GM20000 (cell line): ENCODE measurements at regions not wholly inside any gene's neighbourhood (a gene's known extent, or its start where the extent isn't known, plus 50 kb on each side); places are given as distances from the start of the nearest gene placed in this dataset.

ENCODE experiments used
- DNase-seq: peaks from one replicate; pipeline ENCODE4 v3.0.0; 2012; ENCODE audit warnings: low spot score
- TF ChIP-seq, protein P1 (sequence below): IDR thresholded peaks from 2 replicates; pipeline ENCODE4 v1.5.1; 2012; ENCODE audit warnings: mild to moderate bottlenecking, control low read depth; ENCODE audit errors: extremely low read depth, missing control alignments

DNA sequence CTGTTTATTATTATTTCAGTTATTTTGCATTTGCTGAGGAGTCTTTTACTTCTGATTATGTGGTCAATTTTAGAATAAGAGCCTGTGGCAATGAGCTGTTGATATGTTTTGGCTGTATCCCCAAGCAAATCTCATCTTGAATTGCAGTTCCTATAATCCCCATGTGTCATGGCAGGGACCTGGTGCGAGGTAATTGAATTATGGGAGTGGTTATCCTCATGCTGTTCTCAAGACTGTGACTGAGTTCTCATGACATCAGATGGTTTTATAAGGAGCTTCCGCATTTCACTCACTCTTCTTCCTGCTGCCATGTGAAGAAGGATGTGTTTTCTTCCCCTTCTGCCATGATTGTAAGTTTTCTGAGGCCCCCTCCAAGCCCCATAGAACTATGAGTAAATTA is 114.9 kb upstream of the SLCO6A1 start:
- DNase-seq = no peak
- TF ChIP-seq, protein P1, sequence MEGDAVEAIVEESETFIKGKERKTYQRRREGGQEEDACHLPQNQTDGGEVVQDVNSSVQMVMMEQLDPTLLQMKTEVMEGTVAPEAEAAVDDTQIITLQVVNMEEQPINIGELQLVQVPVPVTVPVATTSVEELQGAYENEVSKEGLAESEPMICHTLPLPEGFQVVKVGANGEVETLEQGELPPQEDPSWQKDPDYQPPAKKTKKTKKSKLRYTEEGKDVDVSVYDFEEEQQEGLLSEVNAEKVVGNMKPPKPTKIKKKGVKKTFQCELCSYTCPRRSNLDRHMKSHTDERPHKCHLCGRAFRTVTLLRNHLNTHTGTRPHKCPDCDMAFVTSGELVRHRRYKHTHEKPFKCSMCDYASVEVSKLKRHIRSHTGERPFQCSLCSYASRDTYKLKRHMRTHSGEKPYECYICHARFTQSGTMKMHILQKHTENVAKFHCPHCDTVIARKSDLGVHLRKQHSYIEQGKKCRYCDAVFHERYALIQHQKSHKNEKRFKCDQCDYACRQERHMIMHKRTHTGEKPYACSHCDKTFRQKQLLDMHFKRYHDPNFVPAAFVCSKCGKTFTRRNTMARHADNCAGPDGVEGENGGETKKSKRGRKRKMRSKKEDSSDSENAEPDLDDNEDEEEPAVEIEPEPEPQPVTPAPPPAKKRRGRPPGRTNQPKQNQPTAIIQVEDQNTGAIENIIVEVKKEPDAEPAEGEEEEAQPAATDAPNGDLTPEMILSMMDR = no peak

DNA sequence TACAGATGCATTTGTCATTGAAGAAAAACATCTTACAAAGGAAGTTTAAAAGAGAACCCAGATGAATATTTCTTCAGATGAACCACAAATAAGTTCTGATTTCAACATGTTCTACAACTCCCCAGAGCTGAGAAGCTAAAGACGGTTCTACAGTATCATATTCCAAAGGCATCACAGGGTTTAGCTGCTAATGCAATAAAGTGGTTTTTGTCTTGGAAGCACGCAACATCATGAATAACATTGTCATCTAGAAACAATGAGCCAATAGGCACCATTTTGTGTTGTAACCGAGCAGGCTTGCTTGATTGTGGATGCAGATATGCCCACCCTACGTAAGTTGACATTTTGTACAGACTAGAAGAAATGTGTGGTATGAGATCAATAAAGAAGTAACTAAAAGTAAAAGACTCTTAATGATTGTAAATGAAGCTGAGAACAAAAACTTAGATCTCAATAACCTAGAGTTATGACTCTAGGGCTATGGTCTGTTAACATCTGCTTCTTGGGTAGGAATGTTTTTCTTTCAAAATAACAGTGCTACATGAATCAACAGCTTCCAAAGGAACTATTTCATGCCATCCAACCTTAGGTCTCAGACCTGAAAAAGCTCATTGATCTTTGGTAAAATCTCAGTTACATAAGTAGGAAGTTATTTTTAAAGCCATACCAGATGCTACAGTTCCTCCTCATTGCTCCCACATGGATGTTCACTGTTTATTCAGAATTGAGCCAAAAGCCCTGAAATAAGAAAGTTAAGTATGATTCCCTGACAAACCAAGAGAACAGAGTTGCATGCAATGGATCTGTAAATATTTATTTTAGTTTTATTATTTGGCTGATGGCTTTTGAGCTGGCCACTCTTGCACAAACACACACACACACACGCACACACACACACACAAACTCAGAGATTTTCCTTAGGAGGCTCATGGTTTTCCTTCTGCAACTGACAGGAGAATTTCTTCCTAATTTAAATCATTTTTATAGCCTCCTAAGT is 118.7 kb upstream of the SLCO6A1 start:
- DNase-seq = no peak
- TF ChIP-seq, protein P1 = no peak

DNA sequence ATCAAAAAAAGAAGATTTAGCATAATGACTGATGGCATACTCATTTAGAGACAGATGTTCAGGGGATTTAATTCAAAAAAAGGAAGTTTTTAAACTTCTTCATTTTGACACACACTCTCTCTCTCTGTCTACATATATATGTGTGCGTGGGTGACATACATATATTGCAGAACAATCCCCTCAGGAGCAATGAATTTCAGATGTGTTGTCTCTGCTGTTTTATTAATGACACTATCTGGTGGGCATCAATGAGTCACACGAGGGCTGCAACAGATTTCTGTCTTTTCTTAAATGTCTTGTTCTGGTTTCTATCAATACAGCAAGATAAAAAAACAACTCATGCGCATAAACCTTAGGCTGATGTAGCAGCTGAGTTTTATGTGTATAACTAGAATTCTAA is 123.5 kb upstream of the SLCO6A1 start:
- TF ChIP-seq, protein P1 = no peak
- DNase-seq = no peak

DNA sequence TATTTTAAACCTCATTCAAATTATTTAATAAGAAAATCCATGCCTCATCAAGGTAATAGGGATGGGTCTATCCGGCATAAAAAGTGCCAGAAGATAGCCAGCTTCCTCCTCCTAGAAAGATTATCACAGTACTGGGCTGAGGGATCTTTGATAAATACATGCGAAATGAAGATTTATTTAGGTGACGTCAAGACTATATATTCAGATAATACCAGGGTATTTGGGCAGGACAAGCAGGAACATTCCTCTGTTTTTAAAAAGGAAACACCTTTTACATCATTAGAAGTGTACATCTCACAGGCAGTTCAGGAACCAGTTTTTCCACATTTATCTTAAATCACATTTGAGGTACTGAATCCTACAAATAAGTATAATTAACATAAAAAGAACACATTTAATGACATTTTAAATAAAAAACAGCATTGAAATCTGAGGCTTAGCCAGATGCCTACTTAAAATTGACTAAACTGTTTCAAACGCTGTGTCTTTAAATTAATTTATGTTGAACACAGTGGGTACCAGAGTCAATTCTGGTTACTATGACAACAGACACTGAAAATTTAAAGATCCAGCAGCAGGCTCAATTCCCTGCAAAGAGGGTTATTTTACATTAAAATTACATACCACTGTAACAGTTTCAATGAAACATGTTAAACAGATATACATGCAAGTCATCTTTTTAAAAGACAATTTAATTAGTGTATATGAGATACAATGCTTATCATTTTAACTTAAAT is 124.7 kb upstream of the SLCO6A1 start:
- TF ChIP-seq, protein P1 = no peak
- DNase-seq = no peak

DNA sequence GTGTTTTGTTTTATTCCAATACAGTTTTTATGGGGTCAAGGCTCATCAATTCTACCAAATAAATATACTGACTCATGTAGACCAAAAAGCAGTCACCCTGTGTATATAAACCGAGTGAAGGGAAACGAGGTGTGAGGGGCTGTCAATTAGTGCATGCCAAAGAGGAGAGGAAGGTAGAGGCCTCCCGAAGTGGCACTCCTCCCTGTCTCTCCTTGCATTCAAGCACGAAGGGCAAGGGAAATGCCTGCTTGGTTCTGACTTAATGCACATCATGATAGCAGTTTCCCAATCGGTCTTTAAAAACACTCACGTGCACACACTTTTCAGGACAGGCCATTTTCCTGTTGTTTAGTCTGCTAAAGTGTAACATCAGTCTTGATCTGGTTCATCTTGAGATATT is 125.6 kb upstream of the SLCO6A1 start:
- DNase-seq = no peak
- TF ChIP-seq, protein P1 = no peak

DNA sequence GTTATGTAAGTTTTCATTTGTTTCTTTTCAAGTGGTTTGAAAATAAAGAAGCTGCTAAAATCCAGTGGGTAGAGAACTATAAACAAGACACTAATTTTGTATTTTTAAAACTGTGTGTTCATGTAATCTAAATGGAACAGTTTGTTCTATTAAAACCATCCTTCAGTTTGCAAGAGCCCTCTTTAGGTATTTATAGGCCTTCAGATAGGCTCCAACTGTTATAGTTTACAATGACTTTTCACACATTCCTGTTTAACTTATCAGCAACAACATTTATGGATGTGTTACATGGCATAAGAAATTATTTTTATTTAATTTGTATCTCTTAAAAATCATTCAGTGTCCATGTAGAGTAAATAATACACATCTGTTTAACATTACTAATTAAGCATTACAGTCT is 126.7 kb upstream of the SLCO6A1 start:
- TF ChIP-seq, protein P1 = no peak
- DNase-seq = no peak

DNA sequence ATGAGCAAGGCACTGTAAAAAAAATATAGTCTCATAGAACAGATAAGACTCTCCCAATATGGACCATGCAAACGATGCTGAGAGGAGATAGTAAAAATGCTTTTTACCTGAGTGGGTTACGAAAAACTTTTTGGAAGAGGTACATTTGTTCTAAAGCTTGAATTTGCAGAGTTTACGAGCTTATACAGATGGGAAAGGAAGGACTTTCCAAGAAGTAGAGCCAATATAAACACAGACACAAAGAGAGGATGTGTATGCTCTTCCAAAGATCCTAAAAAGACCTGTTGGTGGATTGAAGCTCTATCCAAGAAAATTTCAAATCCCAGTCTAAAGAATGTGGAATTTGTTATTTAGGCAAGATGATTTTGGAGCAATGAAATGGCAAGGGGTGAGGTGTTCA is 127.1 kb upstream of the SLCO6A1 start:
- no peak for DNase-seq
- TF ChIP-seq, protein P1 = no peak
